ENCODE measurements at regions not wholly inside any gene's neighbourhood (a gene's known extent, or its start where the extent isn't known, plus 50 kb on each side); places are given as distances from the start of the nearest gene placed in this dataset.

- TF ChIP-seq CTCF (IDR thresholded peaks at IDR 0.05) (no peak), ZFX (IDR thresholded peaks at IDR 0.05; ENCODE audit: borderline replicate concordance) (no peak)
Observed at GRCh38 chr1:195806060-195806459, 802.2 kb downstream of the KCNT2 start.

Measured in 22Rv1 (cell line).